ENCODE measurements at regions not wholly inside any gene's neighbourhood (a gene's known extent, or its start where the extent isn't known, plus 50 kb on each side); places are given as distances from the start of the nearest gene placed in this dataset.
"Not testable (repeated sequence)": the region's sequence is repeated elsewhere in the genome, so short reads cannot be mapped to it uniquely, and the experiment has no call there.

GRCh38 chr14:38385343-38385742 is 129.4 kb upstream of the CLEC14A start:
- Histone ChIP-seq H3K27me3 (no peaks in the 10 kb centered on the region), H3K36me3 (no peaks in the 10 kb centered on the region), H3K27ac (no peak overlapping the region), H3K9ac (no peak overlapping the region), H3K4me1 (no peaks in the 10 kb centered on the region), H4K20me1 (no peaks in the 10 kb centered on the region), H3K4me2 (no peak overlapping the region), H3K4me3 (no peak overlapping the region), H3K9me3 (replicated peaks in 1 of 11) (peaks cover 0 to 7% (median 4%) of the 10 kb centered on the region in 11 experiments; a peak in 2 of 22 replicates)
- no peak for TF ChIP-seq Cebpa-rat (IDR thresholded peaks at IDR 0.05)

- no peak overlapping the region for H3K27ac ChIP-seq
- no peak overlapping the region for H3K4me3 ChIP-seq
- H4K20me1 ChIP-seq, result no peaks in the 10 kb centered on the region
- H3K27me3 ChIP-seq, result no peaks in the 10 kb centered on the region
- H3K9ac ChIP-seq, result no peak overlapping the region
- no peaks in the 10 kb centered on the region for H3K4me1 ChIP-seq
- no peaks in the 10 kb centered on the region for H3K36me3 ChIP-seq
- TF ChIP-seq Cebpa-rat (IDR thresholded peaks at IDR 0.05), result no peak
- peaks cover 0 to 8% (median 4%) of the 10 kb centered on the region in 11 experiments; a peak in 2 of 22 replicates for H3K9me3 ChIP-seq (replicated peaks in 1 of 11)
- no peak overlapping the region for H3K4me2 ChIP-seq
These were observed 128.8 kb upstream of the CLEC14A start for GRCh38 chr14:38384741-38385140.

- no peak overlapping the region for H3K9ac ChIP-seq
- H3K4me3 ChIP-seq, result no peak overlapping the region
- no peak for TF ChIP-seq Cebpa-rat (IDR thresholded peaks at IDR 0.05)
- H3K4me1 ChIP-seq, result peaks cover 0 to 6% (median 0%) of the 10 kb centered on the region in 10 experiments; a peak in 1 of 20 replicates
- H3K27me3 ChIP-seq, result no peaks in the 10 kb centered on the region
- no peak overlapping the region for H3K4me2 ChIP-seq
- no peaks in the 10 kb centered on the region for H3K9me3 ChIP-seq (replicated peaks in 1 of 11)
- no peaks in the 10 kb centered on the region for H3K36me3 ChIP-seq
- no peaks in the 10 kb centered on the region for H4K20me1 ChIP-seq
- H3K27ac ChIP-seq, result no peak overlapping the region
These were observed 112.0 kb upstream of the CLEC14A start for GRCh38 chr14:38367922-38368321.

- H3K4me1 ChIP-seq, result peaks cover 0 to 6% (median 0%) of the 10 kb centered on the region in 10 experiments; a peak in 1 of 20 replicates
- H3K4me2 ChIP-seq, result 0 out of 22 replicates have a peak overlapping the region, but pooled peaks of 1 of the 11 experiments have one; percentile 9
- no peak for TF ChIP-seq Cebpa-rat (IDR thresholded peaks at IDR 0.05)
These were observed 110.5 kb upstream of the CLEC14A start for GRCh38 chr14:38366374-38366773.

GRCh38 chr14:38363217-38363616 is 107.3 kb upstream of the CLEC14A start:
- H4K20me1 ChIP-seq, result no peaks in the 10 kb centered on the region
- peaks cover 0 to 6% (median 0%) of the 10 kb centered on the region in 10 experiments; a peak in 2 of 20 replicates for H3K4me1 ChIP-seq
- no peaks in the 10 kb centered on the region for H3K36me3 ChIP-seq
- H3K27ac ChIP-seq, result no peak overlapping the region
- H3K4me2 ChIP-seq, result no peak overlapping the region
- H3K9me3 ChIP-seq (replicated peaks in 1 of 11), result no peaks in the 10 kb centered on the region
- no peaks in the 10 kb centered on the region for H3K27me3 ChIP-seq
- no peak overlapping the region for H3K4me3 ChIP-seq
- peak in 5 of 11 experiments; percentile 15 to 77 (median 33); a peak in 3 of 22 replicates for TF ChIP-seq Cebpa-rat (IDR thresholded peaks at IDR 0.05)
- no peak overlapping the region for H3K9ac ChIP-seq

More at GRCh38 chr14:38366374-38366773, 110.5 kb upstream of the CLEC14A start:
- Histone ChIP-seq H3K9ac (no peak overlapping the region), H3K27me3 (no peaks in the 10 kb centered on the region), H3K4me3 (no peak overlapping the region), H3K27ac (no peak overlapping the region), H3K9me3 (replicated peaks in 1 of 11) (no peaks in the 10 kb centered on the region), H4K20me1 (no peaks in the 10 kb centered on the region), H3K36me3 (no peaks in the 10 kb centered on the region)

- Histone ChIP-seq H4K20me1 (no peaks in the 10 kb centered on the region), H3K27ac (no peak overlapping the region), H3K9ac (no peak overlapping the region), H3K4me2 (peak overlapping the region in 5 of 11 experiments; percentile 6 to 49 (median 37); a peak in 5 of 22 replicates), H3K4me1 (peaks cover 0 to 11% (median 4%) of the 10 kb centered on the region in 10 experiments; a peak in 5 of 20 replicates), H3K36me3 (no peaks in the 10 kb centered on the region), H3K9me3 (replicated peaks in 1 of 11) (peaks cover 13 to 29% (median 21%) of the 10 kb centered on the region in 11 experiments), H3K4me3 (no peak overlapping the region), H3K27me3 (no peaks in the 10 kb centered on the region)
- no peak for TF ChIP-seq Cebpa-rat (IDR thresholded peaks at IDR 0.05)
These were observed 101.7 kb upstream of the CLEC14A start for GRCh38 chr14:38357557-38357956.

GRCh38 chr14:38355473-38355872 is 99.6 kb upstream of the CLEC14A start:
- H3K36me3 ChIP-seq, H3K4me2 ChIP-seq, H4K20me1 ChIP-seq, H3K4me3 ChIP-seq, H3K9ac ChIP-seq, H3K27me3 ChIP-seq, H3K27ac ChIP-seq: not testable (repeated sequence)
- peaks cover 0 to 11% (median 4%) of the 10 kb centered on the region in 10 experiments; a peak in 5 of 20 replicates for H3K4me1 ChIP-seq
- peaks cover 13 to 29% (median 21%) of the 10 kb centered on the region in 11 experiments for H3K9me3 ChIP-seq (replicated peaks in 1 of 11)

GRCh38 chr14:38350102-38350501 is 94.2 kb upstream of the CLEC14A start:
- no peaks in the 10 kb centered on the region for H3K4me1 ChIP-seq
- no peaks in the 10 kb centered on the region for H3K36me3 ChIP-seq
- no peaks in the 10 kb centered on the region for H4K20me1 ChIP-seq
- H3K4me3 ChIP-seq, result no peak overlapping the region
- no peak overlapping the region for H3K9ac ChIP-seq
- H3K9me3 ChIP-seq (replicated peaks in 1 of 11), result peaks cover 2 to 15% (median 9%) of the 10 kb centered on the region in 11 experiments; a peak in 21 of 22 replicates
- no peak overlapping the region for H3K27ac ChIP-seq
- H3K4me2 ChIP-seq, result no peak overlapping the region
- no peaks in the 10 kb centered on the region for H3K27me3 ChIP-seq
- TF ChIP-seq Cebpa-rat (IDR thresholded peaks at IDR 0.05), result no peak

- Histone ChIP-seq H4K20me1 (no peaks in the 10 kb centered on the region), H3K27ac (no peak overlapping the region), H3K4me3 (no peak overlapping the region), H3K9me3 (replicated peaks in 1 of 11) (no peaks in the 10 kb centered on the region), H3K36me3 (no peaks in the 10 kb centered on the region), H3K9ac (no peak overlapping the region), H3K4me2 (no peak overlapping the region), H3K4me1 (no peaks in the 10 kb centered on the region), H3K27me3 (no peaks in the 10 kb centered on the region)
- no peak for TF ChIP-seq Cebpa-rat (IDR thresholded peaks at IDR 0.05)
These were observed 86.9 kb upstream of the CLEC14A start for GRCh38 chr14:38342803-38343202.

- no peaks in the 10 kb centered on the region for H4K20me1 ChIP-seq
- no peak overlapping the region for H3K27ac ChIP-seq
- no peaks in the 10 kb centered on the region for H3K4me1 ChIP-seq
- H3K27me3 ChIP-seq, result no peaks in the 10 kb centered on the region
- H3K4me3 ChIP-seq, result no peak overlapping the region
- no peaks in the 10 kb centered on the region for H3K9me3 ChIP-seq (replicated peaks in 1 of 11)
- no peaks in the 10 kb centered on the region for H3K36me3 ChIP-seq
- TF ChIP-seq Cebpa-rat (IDR thresholded peaks at IDR 0.05), result no peak
- no peak overlapping the region for H3K4me2 ChIP-seq
- H3K9ac ChIP-seq, result no peak overlapping the region
These were observed 83.8 kb upstream of the CLEC14A start for GRCh38 chr14:38339696-38340095.
